GM12872 (cell line): ENCODE measurements at regions not wholly inside any gene's neighbourhood (a gene's known extent, or its start where the extent isn't known, plus 50 kb on each side); places are given as distances from the start of the nearest gene placed in this dataset.

Experiments used
- TF ChIP-seq, protein P1 (sequence below): IDR thresholded peaks from 3 replicates; pipeline ENCODE4 v1.5.1; 2011; ENCODE audit warnings: low read depth, mild to moderate bottlenecking, low read length, moderate library complexity; ENCODE audit not compliant: insufficient read depth

DNA sequence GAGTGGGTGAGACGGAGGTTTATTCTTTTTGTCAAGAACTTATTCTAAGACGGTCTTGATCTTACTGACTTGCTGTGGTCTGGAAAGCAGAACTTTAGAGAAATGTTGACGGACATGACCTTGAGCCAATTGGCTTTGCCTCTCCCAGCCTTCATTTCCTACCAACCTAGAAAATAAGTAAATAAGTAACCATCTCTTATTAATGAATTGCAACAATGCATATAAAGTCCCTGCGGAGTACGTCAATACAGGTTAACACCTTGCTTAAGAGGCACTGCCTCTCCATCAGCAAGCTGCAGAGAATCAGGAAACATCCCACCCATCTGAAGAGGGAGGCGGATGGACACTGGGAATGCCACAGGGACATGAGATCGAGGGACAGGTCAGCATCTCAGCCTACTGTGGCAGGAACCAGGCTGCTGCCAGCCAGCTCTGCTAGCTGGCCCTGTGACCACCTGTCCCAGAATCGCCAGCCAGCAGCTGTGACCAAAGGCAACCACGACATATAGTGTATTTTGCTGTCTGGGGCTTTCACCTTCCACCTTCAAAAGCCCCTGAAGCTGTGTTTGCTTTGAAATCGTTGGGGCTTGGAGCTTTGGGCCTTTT, 208.3 kb downstream of the BCL11B start:
- TF ChIP-seq, protein P1, sequence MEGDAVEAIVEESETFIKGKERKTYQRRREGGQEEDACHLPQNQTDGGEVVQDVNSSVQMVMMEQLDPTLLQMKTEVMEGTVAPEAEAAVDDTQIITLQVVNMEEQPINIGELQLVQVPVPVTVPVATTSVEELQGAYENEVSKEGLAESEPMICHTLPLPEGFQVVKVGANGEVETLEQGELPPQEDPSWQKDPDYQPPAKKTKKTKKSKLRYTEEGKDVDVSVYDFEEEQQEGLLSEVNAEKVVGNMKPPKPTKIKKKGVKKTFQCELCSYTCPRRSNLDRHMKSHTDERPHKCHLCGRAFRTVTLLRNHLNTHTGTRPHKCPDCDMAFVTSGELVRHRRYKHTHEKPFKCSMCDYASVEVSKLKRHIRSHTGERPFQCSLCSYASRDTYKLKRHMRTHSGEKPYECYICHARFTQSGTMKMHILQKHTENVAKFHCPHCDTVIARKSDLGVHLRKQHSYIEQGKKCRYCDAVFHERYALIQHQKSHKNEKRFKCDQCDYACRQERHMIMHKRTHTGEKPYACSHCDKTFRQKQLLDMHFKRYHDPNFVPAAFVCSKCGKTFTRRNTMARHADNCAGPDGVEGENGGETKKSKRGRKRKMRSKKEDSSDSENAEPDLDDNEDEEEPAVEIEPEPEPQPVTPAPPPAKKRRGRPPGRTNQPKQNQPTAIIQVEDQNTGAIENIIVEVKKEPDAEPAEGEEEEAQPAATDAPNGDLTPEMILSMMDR: no peak

DNA sequence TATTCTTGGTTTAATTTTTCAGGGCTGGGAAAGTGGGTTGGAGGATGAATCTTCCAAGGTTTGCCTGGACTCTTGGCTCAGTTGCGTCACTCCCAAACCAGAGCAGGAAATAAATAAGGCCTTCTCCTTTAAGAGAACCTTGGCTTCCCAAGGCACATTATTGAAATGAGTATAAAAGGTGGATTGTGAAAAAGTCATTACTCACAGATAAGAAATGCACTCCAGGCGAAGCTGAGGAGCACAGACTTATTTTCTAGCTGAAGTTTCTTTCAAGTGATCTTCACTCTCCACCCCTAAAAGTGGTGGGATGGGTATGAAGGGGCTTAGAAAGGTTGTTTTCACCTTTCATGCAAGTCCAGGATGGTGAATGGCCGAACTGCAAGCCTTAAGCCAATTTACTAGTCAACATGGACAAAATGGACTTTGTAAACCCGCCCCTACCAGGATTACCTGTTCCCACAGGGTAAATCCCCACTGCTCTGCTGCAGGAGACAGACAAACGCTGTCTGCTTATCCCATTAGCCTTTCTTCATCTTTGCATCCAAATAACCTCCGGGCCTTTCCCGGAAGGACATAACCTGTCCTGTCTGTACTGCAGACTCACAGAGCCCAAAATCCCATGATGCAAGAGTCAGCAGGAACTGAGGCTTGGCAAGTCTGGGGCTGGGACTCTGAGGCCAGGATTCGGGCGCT, 207.6 kb downstream of the BCL11B start:
- TF ChIP-seq, protein P1: no peak

DNA sequence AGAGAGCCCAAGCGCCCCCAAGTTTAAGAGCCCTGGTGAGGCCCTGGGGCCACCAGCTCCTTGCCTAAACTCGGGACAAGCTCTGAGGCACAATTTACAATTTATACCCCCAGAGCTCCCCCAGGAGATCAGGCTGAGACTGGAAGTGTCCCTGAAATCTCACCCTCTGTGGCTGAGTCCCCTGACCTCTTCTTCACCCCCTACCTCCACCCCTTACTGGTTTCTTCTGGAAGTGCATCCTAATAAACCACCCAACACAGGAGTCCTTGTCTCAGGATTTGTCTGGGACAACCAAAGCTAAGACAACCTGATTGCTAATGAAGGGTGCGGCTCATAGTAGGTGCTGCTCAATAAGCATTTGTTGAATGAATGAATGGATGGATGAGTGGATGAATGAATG, 206.4 kb downstream of the BCL11B start:
- TF ChIP-seq, protein P1: no peak

DNA sequence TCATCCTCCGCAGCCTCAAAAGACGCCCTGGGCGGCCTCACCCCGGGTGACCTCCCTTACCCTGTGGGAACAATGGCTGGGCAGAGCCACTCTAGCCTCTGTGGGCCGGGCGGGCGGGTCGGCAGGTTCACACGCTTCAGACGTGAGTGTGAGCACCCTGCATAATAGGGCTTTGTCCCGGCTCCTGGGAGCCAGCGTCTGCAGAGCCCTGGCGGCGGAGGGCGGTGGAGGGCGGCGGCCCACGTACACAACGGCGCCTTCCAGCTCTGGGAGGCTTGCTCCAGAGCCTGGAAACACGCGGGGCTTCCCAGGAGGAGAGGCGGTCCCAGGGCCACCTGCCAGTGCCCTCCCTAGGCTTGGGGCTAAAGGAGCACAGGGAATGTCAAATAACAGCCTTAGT, 205.6 kb downstream of the BCL11B start:
- TF ChIP-seq, protein P1: no peak

DNA sequence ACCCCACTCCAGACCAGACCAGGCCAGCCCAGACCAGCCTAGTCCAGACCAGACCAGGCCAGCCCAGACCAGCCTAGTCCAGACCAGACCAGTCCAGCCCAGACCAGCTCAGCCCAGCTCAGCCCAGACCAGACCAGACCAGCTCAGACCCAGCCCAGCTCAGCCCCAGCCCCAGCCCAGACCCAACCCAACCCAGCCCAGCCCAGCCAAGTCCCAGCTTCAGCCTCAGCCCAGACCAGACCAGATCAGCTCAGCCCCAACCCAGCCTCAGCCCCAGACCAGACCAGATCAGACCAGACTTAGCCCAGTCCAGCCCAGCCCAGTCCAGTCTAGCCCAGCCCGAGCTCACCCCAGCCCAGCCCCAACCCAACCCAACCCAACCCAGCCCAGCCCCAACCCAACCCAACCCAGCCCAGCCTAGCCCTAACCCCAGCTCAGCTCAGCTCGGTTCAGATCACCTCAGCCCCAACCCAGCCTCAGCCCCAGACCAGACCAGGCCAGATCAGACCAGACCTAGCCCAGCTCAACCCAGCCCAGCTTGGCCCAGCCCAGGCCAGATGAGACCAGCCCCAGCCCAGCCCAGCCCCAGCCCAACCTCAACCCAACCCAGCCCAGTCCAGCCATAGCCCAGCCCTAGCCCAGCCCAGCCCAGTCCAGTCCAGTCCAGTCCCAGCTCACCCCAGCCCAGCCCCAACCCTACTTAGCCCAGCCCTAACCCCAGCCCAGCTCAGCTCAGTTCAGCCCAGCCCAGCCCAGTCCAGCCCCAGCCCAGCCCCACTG, 204.7 kb downstream of the BCL11B start:
- TF ChIP-seq, protein P1: no peak

DNA sequence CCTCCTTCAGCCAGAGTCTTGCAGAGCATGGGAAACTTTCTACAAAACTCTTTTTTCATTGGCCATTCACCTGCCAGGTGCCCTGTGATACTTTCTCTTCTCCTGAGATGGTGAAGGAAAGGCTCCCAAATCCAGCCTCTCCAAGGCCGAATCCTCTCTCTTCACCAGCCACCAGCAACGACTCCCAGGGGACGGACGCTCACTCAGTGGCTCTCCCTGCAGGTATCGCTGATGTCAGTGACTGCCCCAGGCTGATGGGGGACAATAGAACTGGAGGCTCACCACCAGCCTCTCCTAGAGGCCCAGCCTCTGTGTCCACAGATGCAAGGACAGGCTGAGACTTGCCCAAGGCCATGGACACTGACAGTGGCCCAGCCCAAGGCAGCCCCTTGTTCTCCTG, 204.1 kb downstream of the BCL11B start:
- TF ChIP-seq, protein P1: no peak

DNA sequence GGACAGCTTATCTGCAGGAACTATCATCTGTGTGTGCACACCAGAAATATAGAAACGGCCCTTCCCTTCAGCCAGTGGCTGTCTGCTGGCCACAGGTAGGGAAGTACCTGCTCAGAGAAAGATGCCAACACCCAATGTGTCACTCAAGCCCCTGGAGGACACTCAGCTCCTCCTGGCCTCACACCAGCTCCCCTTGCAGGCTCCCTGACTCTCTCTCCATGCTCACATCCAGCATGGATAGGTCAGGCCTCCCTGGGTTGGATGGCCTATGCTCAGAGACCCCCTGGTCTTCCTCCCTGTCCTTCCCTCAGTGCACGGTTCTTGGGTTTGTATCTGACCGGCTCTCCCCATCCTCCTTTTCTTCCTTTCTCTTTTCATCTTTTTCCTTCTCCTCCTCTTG, 202.1 kb downstream of the BCL11B start:
- TF ChIP-seq, protein P1: no peak
